Loucy (cell line): ENCODE measurements at regions not wholly inside any gene's neighbourhood (a gene's known extent, or its start where the extent isn't known, plus 50 kb on each side); places are given as distances from the start of the nearest gene placed in this dataset.

Source experiments
- EZH2phosphoT487 ChIP-seq: fragments of 200-600 bp; IDR thresholded peaks from 2 replicates; pipeline ENCODE4 v1.6.1; 2018; ENCODE audit warnings: antibody characterized with exemption, mild to moderate bottlenecking, moderate library complexity, borderline replicate concordance
- TF ChIP-seq, protein P1 (sequence below): fragments of 200-600 bp; sonication (generic); conservative IDR thresholded peaks from 2 replicates; pipeline ENCODE4 v1.5.1; 2014; ENCODE audit warnings: mild to moderate bottlenecking, antibody characterized with exemption, low read length

GRCh38 chr5:98483301-98483685 is 290.2 kb upstream of the RGMB start:
- TF ChIP-seq EZH2phosphoT487 = no peak
- TF ChIP-seq, protein P1, sequence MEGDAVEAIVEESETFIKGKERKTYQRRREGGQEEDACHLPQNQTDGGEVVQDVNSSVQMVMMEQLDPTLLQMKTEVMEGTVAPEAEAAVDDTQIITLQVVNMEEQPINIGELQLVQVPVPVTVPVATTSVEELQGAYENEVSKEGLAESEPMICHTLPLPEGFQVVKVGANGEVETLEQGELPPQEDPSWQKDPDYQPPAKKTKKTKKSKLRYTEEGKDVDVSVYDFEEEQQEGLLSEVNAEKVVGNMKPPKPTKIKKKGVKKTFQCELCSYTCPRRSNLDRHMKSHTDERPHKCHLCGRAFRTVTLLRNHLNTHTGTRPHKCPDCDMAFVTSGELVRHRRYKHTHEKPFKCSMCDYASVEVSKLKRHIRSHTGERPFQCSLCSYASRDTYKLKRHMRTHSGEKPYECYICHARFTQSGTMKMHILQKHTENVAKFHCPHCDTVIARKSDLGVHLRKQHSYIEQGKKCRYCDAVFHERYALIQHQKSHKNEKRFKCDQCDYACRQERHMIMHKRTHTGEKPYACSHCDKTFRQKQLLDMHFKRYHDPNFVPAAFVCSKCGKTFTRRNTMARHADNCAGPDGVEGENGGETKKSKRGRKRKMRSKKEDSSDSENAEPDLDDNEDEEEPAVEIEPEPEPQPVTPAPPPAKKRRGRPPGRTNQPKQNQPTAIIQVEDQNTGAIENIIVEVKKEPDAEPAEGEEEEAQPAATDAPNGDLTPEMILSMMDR = no peak
